OCI-M2 (cell line): ENCODE measurements at regions not wholly inside any gene's neighbourhood (a gene's known extent, or its start where the extent isn't known, plus 50 kb on each side); places are given as distances from the start of the nearest gene placed in this dataset.
"Not testable (repeated sequence)": the region's sequence is repeated elsewhere in the genome, so short reads cannot be mapped to it uniquely, and the experiment has no call there.

ENCODE experiments used
- DNase-seq: peaks from one replicate; lab custom pipeline; 2025; ENCODE audit not compliant: unreplicated experiment; lab: John Stamatoyannopoulos, UW

DNA sequence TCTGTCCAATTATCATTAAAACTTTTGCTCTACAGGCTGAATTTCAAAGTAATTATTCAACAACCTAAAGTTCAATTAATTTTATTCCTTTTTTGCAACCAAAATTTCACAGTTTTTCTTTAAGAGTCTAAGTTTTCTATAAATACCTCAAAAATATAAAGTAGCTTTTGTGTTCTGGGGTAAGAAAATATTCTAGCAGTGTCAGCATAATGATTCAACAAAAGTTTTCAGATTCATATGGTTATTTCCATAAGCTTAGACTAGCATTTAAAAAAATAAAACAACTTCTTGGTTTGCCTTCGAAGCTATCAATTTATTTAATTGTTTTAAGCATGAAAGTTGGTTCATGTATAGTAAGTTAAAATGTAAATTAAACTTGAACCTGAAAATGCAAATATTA is 1962.3 kb upstream of the CDH6 start:
- no peak for DNase-seq

DNA sequence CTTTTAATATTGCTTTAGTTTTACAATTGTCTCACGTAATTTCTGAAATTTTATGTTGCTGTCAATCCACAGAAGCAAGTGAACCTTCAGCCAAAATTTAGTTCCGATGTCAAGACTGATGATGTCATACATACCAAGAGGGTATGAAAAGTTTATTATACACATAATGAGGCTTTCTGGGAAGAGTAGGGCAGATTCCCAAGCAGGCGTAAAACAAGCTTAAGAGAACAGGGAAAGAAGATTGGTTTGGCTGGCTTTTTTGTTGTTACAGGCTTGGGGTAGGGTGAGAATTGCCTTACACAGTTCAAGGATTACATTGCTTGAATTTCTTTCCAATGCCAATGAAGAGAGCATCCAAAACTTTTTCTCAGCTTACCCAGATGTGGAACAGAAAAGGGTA is 1962.9 kb upstream of the CDH6 start:
- no peak for DNase-seq

GRCh38 chr5:29229461-29229860 is 1964.0 kb upstream of the CDH6 start:
- no peak for DNase-seq

DNA sequence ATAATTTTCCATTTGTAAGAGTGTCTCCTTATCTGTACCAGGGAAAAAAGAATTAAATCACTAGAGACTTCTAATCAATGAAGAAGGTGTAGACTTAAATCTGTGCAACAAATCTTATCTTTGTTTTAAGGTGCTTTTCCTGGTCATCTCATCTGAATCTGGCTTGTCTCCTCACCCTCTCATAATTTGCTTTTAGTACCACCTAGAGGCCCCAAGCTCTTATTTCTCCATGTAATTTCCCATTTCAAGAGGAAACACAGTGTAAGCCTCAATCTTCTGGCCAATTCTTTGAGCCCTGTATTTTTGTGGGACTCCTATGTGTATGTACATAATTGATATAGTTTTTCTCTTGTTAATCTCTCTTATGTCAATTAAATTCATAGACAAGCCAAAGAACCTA is 1975.3 kb upstream of the CDH6 start:
- DNase-seq, result no peak

DNA sequence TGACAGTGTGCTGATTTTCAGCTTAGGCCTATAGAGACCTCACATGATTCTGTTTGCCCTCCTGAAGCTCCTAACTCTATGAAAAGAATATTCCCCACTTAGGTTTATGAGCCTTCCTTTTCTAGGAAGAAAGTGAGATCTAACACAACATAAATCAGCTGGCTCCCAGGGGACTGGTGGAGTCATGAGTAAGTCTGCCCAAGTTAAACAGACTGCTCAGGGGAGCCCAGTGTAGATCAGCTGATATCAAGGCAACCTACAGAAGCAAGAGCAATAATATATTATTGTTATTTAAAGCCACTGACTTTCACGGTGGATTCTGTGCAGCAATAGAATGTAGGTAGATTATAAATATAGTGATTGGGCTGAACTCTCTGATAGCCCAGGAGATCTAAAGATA is 1978.6 kb upstream of the CDH6 start:
- no peak for DNase-seq

- no peak for DNase-seq
Observed at GRCh38 chr5:29213475-29213874, 1980.0 kb upstream of the CDH6 start.

DNA sequence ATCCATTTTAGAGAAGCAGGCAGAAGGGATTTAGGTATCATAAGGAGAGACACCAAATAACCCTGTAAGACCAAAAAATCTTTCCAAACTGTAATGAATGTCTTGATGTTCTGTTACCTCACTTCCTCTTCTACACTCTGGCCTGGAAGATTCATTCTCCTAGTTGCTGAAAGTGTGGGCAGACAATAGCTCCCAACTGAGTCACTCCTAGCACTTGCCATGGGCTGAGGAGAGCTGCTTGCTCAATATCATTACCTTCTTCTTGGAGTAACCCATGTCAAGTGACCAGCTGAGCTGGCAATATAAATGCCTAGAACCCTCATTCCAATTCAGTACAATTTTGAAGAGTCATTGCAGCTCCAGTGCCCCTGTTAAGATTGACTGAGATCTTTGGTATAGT is 1985.5 kb upstream of the CDH6 start:
- no peak for DNase-seq

- no peak for DNase-seq
Observed at GRCh38 chr5:29203049-29203448, 1990.4 kb upstream of the CDH6 start.

- DNase-seq, result no peak
Observed at GRCh38 chr5:29197631-29198454, 1995.6 kb upstream of the CDH6 start.

DNA sequence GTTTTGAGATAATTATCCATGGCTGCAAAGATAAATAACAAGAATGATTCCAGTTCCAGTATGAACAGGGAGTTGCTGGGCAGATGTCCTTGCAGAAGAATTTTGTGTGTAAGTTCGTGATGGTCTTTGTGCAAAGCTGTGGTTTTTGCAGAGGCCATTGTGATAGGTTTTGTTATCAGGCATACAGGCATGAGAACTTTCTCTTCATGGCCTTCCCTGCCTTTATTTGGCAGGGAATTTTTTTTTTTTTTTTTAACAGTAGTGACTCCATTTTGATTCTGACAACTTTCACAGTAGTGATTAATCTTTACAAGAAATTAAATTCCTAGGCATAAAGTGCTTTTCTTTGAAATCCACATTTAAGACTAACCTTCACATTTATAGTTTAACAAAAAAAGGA is 1999.5 kb upstream of the CDH6 start:
- no peak for DNase-seq

GRCh38 chr5:29191269-29192048 is 2002.0 kb upstream of the CDH6 start:
- DNase-seq, result not testable (repeated sequence)

DNA sequence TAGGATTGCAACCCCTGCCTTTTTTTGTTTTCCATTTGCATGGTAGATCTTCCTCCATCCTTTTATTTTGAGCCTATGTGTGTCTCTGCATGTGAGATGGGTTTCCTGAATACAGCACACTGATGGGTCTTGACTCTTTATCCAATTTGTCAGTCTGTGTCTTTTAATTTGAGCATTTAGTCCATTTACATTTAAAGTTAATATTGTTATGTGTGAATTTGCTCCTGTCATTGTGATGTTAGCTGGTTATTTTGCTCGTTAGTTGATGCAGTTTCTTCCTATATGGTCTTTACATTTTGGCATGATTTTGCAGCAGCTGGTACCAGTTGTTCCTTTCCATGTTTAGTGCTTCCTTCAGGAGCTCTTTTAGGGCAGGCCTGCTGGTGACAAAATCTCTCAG is 2003.1 kb upstream of the CDH6 start:
- DNase-seq, result not testable (repeated sequence)

DNA sequence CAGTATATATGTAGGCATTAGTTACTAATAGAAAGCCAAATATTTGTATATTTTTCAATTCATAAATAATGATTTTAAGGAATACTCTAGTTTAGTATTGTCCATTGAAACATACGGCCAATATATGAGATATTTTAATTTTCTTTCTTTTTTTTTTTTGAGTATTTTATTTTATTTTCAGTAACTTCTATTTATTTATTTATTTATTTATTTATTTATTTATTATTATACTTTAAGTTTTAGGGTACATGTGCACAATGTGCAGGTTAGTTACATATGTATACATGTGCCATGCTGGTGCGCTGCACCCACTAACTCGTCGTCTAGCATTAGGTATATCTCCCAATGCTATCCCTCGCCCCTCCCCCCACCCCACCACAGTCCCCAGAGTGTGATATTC is 2007.1 kb upstream of the CDH6 start:
- DNase-seq, result not testable (repeated sequence)

DNA sequence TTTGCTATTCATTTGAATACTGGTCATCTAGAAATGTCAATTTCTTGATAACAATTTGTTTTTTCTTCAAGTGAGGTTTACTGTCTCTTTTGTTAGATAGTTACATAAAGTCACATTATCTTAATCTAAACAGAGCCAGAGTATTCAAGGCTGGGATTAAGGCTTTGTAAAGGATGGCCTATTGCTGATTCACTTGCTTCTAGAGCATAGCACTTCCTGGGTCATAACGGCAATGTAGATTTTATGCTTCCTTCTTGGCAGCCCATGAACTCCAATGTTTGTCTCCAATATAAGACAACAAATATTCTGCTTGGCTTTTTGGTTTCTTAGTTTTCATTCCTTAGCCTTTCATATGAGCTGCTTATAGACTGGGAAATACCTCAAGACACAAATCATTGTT is 2007.9 kb upstream of the CDH6 start:
- DNase-seq, result no peak

GRCh38 chr5:29175774-29176173 is 2017.7 kb upstream of the CDH6 start:
- no peak for DNase-seq

GRCh38 chr5:29170599-29170998 is 2022.9 kb upstream of the CDH6 start:
- DNase-seq, result no peak

DNA sequence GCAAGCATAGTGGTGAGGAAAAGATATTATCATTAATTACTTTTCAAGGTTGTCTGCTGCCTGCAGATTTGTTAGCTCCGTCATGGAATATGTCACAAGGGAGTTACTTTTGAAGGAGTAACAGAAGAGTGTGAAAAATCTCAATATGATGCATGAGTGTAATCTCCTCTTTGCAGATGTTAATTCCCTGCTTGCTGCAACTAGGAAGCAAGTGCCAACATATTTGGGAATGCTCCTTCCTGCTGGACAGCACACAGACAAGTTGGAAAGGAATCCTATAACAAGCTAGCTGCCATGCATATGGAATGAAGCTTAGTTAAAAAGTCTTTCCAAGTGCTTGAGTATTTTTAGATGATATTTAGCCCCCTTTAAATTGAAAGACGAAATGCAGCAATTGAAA is 2023.6 kb upstream of the CDH6 start:
- DNase-seq, result no peak

GRCh38 chr5:29162297-29162696 is 2031.2 kb upstream of the CDH6 start:
- DNase-seq, result no peak

GRCh38 chr5:29161399-29162291 is 2031.8 kb upstream of the CDH6 start:
- DNase-seq, result no peak

DNA sequence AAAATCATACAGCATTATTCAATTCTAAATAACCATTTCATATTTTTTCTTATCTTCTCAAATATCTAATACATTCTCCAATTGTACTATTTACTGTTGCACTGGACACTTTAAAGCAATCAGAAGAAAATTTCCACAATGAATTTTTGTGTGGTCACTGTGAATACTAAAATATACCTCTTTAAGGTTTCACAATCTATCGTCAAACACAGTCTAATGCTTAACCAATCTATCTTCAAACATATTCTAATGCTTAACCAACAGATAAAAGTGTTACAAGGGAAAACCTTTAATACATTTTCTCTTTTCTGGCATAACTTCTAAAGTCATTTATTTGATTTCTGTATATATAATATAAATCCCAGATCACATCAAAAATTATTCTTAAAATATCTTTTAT is 2035.5 kb upstream of the CDH6 start:
- DNase-seq, result no peak

DNA sequence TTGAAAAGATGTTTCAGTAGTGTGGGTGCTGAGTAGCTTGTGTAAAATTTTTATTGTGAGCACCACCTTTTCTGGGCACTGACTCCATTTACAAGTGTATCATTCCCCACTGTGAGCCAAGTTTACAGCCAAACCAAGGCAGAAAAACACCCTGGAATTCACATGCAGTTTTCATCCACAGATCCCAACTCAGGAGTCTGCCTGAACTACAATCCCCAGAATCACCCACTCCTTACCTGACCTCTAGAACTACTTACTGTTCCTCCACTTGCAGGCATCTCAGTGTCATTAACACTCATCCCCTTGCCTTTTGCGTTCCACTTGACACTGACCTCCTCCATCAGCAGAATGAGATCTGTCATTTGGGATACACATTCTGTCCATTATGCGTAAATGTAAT is 2042.6 kb upstream of the CDH6 start:
- no peak for DNase-seq
